ENCODE measurements at regions not wholly inside any gene's neighbourhood (a gene's known extent, or its start where the extent isn't known, plus 50 kb on each side); places are given as distances from the start of the nearest gene placed in this dataset.

- H3K4me3 ChIP-seq (ENCODE audit: low read length), result no peak overlapping the region
- no peaks in the 10 kb centered on the region for H3K36me3 ChIP-seq (ENCODE audit: control insufficient read depth, low read length)
- H3K4me1 ChIP-seq (ENCODE audit: control insufficient read depth, low read length), result no peaks in the 10 kb centered on the region
- no peaks in the 10 kb centered on the region for H3F3A ChIP-seq (ENCODE audit: control insufficient read depth, insufficient read depth)
- H3K4me2 ChIP-seq (ENCODE audit: low read length), result no peak overlapping the region
- no peaks in the 10 kb centered on the region for H3K79me2 ChIP-seq (ENCODE audit: control insufficient read depth, low read length)
- H3K27ac ChIP-seq (ENCODE audit: low read depth, low read length), result no peak overlapping the region
- H3K9me3 ChIP-seq (ENCODE audit: control insufficient read depth, insufficient read depth, low read length), result no peaks in the 10 kb centered on the region
- no peaks in the 10 kb centered on the region for H3K9me2 ChIP-seq (replicated peaks; ENCODE audit: control insufficient read depth, low read length)
- H4K20me1 ChIP-seq (ENCODE audit: control insufficient read depth, insufficient read depth, low read depth, low read length), result no peaks in the 10 kb centered on the region
- TF ChIP-seq EZH2phosphoT487 (IDR thresholded peaks at IDR 0.05; ENCODE audit: borderline replicate concordance, low read length) (no peak), CTCF (IDR thresholded peaks at IDR 0.05; ENCODE audit: low read depth, low read length, poor library complexity, severe bottlenecking) (no peak)
- H3K27me3 ChIP-seq (ENCODE audit: control insufficient read depth, low read length), result no peaks in the 10 kb centered on the region; the same call in 1 of the 2 replicates
Observed at GRCh38 chr17:6348891-6349290, 86.0 kb downstream of the AIPL1 start.

DNA sequence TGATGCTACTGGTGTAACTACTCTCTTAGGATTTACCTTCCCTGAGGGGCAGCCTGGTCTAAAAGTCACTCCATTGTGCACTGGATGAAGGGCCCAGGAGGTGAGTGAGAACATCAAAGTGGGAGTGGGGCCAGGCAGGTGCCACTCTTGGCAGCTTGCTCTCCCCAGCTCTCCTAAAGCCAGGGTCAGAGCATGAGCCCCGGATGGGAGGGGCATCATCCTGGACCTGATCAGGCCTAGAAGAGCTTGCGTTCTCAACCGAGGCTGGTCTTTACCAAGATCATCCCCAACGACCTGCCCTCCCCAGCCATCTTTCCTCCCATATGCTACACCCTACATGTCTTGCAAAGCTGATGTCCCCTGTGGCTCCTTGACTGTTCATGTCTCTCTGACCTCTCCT lies 87.1 kb downstream of the AIPL1 start:
- H3K27ac ChIP-seq (ENCODE audit: low read depth, low read length), result no peak overlapping the region
- no peak overlapping the region for H3K4me2 ChIP-seq (ENCODE audit: low read length)
- TF ChIP-seq EZH2phosphoT487 (IDR thresholded peaks at IDR 0.05; ENCODE audit: borderline replicate concordance, low read length) (no peak), CTCF (IDR thresholded peaks at IDR 0.05; ENCODE audit: low read depth, low read length, poor library complexity, severe bottlenecking) (no peak)
- no peaks in the 10 kb centered on the region for H4K20me1 ChIP-seq (ENCODE audit: control insufficient read depth, insufficient read depth, low read depth, low read length)
- no peaks in the 10 kb centered on the region for H3K9me2 ChIP-seq (replicated peaks; ENCODE audit: control insufficient read depth, low read length)
- H3K9me3 ChIP-seq (ENCODE audit: control insufficient read depth, insufficient read depth, low read length), result no peaks in the 10 kb centered on the region
- no peaks in the 10 kb centered on the region for H3K79me2 ChIP-seq (ENCODE audit: control insufficient read depth, low read length)
- no peak overlapping the region for H3K4me3 ChIP-seq (ENCODE audit: low read length)
- no peaks in the 10 kb centered on the region for H3K36me3 ChIP-seq (ENCODE audit: control insufficient read depth, low read length)
- no peaks in the 10 kb centered on the region for H3F3A ChIP-seq (ENCODE audit: control insufficient read depth, insufficient read depth)
- H3K27me3 ChIP-seq (ENCODE audit: control insufficient read depth, low read length), result no peaks in the 10 kb centered on the region; the same call in 1 of the 2 replicates
- H3K4me1 ChIP-seq (ENCODE audit: control insufficient read depth, low read length), result no peaks in the 10 kb centered on the region

- Histone ChIP-seq H3K9me2 (replicated peaks; ENCODE audit: control insufficient read depth, low read length) (no peaks in the 10 kb centered on the region), H3K27me3 (ENCODE audit: control insufficient read depth, low read length) (no peaks in the 10 kb centered on the region; the same call in 1 of the 2 replicates), H3K36me3 (ENCODE audit: control insufficient read depth, low read length) (no peaks in the 10 kb centered on the region), H3F3A (ENCODE audit: control insufficient read depth, insufficient read depth) (no peaks in the 10 kb centered on the region), H3K4me1 (ENCODE audit: control insufficient read depth, low read length) (no peaks in the 10 kb centered on the region), H3K9me3 (ENCODE audit: control insufficient read depth, insufficient read depth, low read length) (no peaks in the 10 kb centered on the region), H3K79me2 (ENCODE audit: control insufficient read depth, low read length) (no peaks in the 10 kb centered on the region), H3K4me3 (ENCODE audit: low read length) (no peak overlapping the region), H4K20me1 (ENCODE audit: control insufficient read depth, insufficient read depth, low read depth, low read length) (no peaks in the 10 kb centered on the region), H3K4me2 (ENCODE audit: low read length) (no peak overlapping the region), H3K27ac (ENCODE audit: low read depth, low read length) (no peak overlapping the region)
- TF ChIP-seq EZH2phosphoT487 (IDR thresholded peaks at IDR 0.05; ENCODE audit: borderline replicate concordance, low read length), result no peak
- no peak for TF ChIP-seq CTCF (IDR thresholded peaks at IDR 0.05; ENCODE audit: low read depth, low read length, poor library complexity, severe bottlenecking)
Observed at GRCh38 chr17:6346986-6347385, 87.9 kb downstream of the AIPL1 start.
